Stimulated activated CD8-positive, alpha-beta memory T cell treated with anti-CD3 and anti-CD28 coated beads, Interleukin-4, amount 100 ng/mL, for 4 hours (primary cell): ENCODE measurements at regions not wholly inside any gene's neighbourhood (a gene's known extent, or its start where the extent isn't known, plus 50 kb on each side); places are given as distances from the start of the nearest gene placed in this dataset.

ENCODE experiments used
- DNase-seq, 2 donors: peaks; one replicate each; pipeline ENCODE4 v3.0.0-alpha.2; 2020; ENCODE audit warnings: low read depth in 2 of 2, low spot score in 1 of 2

DNA sequence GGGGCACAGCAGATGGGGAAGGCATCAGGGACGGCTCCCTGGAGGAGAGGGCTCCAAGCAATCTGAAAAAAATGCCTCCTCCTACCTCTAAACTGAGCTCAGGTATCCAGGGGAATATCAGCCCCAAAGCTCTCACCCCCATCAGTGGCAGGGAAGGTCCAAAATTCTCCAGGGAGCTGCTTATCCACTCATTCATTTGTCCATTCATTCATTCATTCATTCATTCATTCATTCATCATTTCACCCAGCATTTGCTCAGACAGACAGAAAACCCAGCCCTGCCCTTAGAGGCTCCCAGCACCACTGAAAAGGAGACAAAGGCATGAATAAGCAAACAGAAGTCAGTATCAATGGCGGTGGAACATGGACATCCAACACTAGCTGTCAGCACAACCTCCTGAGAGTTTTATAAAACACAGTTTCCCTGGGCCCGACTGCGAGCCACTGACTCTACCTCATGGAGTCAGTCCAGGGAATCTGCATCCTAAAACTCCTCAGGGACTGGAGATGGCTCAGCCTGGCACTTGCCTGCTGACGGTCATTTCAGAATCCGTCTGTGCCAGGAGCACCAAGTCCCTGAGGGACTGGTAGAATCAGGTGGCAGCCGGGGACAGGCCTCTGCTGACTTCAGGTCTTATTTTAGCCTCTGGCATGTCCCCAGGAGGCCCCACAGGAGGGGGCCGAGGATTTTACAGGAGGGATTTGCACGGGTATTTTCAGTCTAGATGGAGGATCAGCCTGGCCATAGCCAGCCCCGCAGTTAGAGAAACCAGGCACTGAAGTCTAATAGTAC lies 164.6 kb downstream of the MN1 start:
- DNase-seq = no peak

DNA sequence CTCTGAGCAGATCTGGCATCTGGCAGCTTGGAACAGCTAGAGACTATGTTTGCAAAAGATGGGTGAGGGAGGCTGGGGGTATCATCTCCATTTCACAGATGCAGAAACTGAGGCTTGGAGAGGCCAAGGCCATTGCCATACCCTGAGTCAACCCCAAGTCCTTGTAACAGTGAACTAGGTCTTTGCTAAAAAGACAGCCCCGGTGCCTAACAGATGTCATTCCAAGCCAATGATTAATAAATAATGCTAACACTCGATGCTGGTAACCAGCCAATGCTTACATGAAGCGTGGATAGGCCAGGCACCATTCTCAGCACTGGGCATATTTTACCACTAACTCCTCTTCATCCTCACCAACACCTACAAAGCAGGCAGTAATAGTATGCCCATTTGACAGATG lies 164.0 kb downstream of the MN1 start:
- no peak for DNase-seq

DNA sequence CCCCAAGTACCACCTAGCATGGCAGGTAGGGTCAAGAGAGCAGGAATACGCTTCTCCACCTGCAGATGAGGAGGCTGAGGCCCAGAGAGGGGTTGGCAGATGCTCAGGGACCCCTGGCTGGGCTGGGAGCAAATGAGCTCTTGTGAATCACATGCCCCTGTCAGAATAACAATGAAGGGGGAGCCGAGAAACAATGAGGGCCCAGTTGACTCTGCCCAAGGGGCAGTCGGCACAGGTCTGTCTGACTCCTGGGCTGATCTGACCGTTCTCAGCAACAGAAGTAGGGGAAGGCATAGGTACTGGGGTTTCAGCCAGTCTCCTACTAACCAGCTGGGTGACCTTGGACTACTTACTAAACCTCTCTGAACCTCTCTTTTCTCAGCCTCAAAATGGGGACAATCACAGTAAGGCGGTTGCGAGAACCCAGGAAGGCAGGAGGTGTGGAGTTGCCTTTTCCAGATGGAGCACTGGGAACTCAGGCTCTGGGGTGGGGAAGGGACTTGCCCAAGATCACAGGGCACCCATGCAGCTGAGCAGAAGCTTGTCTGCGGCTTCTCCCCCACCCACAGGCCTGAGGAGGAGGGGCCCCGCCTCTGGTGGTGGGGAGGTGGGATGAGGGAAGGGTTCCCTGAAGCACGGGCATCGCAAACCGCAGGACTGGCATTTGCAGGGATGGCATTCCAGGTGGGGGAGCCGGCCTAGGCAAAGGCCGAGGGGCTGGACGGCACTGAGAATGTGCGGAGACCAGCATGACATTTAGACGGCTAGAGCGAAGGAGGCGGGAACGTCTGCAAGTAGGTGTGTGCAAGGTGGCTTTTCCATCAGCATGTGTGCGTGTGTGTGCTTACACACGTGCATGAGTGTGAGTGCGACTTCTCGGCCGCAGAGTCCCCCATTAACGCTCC lies 163.0 kb downstream of the MN1 start:
- DNase-seq = no peak

DNA sequence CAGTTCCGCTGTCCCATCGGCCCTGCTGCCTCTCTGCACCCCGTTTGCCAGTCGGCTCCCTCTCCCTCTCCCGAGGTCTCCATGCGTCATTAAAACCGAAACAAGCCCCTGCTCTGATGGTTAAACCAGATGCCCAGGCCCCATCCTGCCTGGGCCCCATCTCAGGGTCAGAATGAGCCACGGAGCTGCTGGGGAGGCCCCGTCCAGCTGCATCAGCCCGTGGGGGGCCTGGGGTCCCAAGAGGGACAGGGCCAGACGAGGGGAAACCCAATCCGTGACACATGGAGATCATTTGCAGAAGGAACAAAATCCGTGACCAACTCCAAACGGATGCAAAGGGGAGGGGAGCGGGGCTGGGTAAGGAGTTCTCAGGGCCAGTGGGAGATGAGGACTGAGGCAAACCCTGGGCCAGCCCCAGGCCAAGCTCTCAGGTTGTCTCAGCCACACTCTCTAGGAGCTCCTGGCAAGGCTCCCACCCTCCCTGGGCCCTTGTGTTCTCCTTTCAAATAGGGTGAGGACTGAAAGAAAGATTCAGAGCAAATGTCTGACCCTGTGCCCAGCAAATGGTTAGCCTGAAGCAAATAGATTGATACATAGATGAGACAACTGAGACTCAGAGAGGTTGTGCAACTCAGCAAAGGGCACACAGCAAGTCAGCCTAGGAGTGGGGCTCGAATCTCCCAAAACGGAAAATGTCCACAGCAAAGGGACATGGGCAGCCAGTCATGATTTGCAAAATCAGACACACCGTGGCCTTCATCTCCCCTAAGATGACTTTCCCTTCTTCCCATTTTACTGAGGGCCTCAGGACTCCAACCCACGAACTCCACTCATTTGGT lies 162.1 kb downstream of the MN1 start:
- DNase-seq = no peak

DNA sequence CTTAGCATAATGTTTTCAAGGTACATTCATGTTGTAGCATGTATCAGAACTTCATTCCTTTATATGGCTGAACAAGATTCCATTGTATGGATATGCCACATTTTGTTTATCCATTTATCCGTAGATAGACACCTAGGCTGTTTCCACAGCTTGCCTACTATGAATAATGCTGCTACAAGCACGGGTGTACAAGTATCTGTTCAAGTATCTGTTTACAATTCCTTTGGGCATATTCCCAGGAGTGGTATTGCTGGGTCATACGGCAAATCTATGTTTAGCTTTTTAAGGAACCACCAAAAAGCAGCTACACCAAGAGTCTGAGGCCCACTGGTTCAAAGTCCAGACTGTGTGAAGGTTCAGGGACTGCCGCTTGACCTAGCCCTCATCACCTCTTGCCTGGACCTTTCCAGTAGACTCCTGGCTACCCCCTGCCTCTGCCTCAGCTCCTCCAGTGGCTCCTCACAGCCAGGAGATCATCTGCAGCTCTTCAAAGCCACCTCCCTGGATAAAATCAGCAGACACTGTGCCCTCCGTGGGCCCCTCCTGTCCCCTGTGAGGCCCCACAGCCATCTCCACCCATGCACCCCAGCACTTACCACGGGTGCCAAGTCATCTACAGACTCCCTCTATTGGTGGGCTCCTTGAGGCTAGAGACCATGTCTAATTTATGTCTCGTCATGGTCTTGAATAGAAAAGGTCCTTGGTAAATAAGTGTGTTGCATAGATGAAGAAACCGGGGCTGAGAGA lies 160.3 kb downstream of the MN1 start:
- no peak for DNase-seq

DNA sequence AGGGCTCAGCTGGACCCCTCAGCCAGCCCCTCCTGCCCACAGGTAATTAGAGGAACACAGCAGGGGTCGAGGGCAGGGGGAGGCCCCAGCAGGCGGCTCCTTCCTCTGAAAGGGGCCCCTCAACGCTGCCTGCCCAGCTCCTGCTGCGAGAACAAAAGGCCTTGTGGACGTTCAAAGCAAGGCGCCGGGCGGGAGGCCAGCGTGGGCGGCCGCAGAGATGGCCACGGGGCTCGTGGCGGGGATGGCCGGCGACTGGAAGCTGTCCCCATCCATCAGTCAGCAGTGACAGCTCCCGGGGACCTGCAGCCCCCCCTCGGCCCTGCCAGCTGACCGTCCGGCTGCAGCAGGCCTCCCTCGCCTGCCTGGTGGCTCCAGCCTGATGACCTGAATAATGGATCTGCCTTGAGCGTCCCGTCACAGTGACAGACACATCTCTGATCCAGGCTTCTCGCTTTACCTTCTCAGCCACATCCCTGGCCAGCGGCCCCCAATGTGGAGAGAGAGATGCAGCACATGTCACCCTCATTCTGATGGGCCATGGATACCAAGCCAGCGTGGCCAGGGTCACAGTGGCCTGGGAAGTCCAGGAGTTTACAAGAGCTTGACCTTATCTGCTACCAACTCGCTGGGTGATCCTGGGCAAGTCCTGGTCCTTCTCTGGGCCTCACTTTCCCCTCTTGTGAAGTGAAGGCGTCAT lies 159.3 kb downstream of the MN1 start:
- DNase-seq = no peak

DNA sequence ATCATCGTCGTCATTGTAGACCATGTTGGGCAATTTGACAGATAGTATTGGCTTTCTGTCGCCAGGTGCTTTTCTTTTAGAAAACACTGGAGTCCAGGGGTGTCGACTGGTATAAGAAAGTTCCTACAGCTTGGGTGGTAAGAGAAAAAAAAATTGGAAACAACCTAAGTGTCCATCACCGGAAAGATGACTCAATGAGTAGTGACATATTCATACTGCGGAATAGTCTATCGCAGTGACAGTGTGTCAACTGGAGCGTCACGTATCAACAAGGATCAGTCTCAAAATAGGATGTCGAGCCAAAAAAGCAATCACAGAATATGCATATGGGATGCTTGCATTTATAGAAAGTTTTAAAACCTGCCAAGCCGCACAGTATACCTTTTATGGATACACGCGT lies 157.6 kb downstream of the MN1 start:
- DNase-seq = no peak

DNA sequence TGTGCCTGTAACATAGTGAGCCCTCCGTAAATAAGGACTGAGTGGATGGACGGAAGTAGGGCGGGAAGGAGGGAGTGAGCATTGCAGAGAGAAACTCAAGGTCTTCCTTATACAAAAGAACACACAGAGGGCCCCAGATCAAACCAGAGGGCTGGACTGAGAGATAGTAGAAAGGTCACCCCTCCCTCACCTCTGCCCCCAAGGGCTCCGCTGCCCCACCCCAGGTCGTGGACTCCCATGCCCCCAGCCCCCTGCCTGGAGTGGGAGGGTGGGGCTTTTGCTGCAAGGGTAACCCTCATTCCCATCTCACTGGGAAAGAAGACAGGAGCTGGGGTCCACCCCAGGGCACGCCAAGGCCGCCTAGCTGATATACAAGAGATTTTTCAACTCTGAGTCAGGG lies 157.0 kb downstream of the MN1 start:
- DNase-seq = no peak

DNA sequence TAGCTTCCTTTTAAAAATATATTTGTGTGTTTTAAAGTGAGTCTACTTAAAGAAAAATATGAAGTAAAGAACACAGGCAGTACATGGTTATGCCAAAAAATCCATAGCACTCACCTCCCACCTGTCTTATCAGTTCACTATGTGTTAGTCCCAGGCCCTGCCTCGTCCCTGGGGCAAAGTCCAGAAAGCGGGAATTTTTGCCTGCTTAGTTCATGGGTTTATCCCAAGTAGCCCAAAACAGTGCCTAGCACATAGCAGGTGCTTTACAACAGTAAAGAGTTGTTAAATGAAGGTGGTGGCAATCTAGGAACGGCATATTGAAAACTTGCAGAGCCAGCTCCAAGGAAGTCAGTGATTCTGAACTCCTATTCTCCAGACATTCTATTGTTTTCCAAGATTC lies 154.0 kb downstream of the MN1 start:
- DNase-seq = no peak

DNA sequence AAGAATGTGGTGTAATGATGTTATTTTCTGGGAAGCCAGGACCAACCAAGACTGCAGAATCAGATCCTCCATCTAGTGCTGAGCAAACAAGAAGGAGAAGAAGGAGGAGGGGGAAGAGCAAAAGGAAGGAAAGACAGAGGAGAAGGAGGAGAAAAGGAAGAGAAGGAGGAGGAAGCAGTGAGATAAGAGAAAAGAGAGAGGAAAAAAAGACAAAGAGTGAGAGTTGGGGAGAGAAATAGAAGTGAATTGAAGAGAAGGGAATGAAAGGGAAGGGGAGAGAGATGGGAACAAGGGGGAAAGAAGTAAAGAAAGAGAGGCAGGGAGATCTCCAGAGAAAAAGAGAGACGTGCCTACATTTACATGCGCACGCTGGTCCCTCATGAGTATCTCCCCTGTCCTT lies 153.5 kb downstream of the MN1 start:
- no peak for DNase-seq

DNA sequence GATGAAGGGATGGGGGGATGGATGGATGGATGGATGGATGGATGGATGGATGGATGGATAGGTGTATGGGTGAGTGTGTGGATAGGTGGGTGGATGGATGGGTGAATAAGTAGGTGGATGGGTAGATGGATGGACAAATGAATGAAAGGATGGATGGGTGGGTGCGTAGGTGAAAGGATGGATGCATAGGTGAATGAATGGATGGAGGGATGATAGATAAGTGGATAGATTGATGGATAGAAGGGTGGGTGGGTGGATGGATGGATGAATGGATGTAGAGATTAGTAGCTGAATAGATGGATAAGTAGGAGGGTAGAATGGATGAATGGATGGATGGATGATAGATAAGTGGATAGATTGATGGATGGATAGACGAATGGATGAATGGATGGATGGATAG lies 152.7 kb downstream of the MN1 start:
- no peak for DNase-seq

DNA sequence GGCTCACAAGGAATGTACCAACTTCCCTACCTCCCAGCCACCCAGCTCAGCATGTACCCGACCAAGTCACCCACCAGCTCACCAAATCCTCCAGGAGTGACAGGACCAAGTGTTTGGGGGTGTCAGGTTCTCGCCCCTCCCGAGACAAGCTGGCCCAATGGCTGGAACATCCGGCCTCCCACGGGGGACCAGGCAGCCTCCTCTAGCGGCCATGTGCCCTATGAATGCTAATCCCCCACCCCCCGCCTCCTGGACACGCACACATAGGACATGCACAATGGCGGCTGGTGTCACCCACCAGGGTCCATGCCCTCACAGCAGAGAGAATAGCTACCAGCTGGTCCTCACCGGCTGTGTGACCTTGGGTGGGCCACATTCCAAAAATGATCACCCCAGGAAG lies 151.0 kb downstream of the MN1 start:
- no peak for DNase-seq

DNA sequence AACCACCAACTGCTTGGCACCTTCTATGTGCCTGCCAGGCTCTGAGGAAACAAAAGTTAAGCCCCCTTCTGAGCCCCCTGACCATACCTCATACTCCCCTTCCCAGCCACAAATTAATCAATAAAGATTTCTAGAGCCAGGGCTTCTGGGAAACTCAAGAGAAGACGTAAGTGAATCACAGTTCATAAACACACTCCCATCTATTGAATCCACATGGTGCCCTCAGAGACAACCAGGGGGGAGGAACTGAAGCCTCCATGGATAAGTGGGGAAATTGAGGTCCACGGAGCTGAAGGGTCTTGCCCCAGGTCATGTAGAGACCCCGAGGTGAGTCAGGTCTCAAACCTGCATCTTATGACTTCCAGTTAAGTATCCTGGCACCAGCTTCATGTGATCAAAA lies 150.6 kb downstream of the MN1 start:
- no peak for DNase-seq

DNA sequence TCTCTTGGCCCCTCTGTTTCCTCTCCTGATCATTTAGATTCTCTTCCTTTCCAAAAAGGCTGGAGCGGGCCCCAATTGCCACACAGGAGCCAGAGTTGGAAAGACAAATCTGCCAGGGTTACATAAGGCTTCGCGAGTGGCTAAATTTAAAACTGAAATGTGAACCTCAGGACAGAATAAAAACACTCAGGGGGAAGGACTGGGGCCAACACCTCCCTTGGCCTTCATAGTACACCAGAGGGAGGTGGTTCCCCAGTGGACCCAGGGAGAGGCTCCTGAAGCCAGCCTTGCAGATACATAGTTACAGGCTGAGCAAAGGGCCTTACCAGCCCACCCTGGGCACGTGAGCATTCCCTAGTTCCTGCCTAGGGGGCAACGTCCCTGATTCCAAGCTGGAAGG lies 150.1 kb downstream of the MN1 start:
- DNase-seq = no peak

DNA sequence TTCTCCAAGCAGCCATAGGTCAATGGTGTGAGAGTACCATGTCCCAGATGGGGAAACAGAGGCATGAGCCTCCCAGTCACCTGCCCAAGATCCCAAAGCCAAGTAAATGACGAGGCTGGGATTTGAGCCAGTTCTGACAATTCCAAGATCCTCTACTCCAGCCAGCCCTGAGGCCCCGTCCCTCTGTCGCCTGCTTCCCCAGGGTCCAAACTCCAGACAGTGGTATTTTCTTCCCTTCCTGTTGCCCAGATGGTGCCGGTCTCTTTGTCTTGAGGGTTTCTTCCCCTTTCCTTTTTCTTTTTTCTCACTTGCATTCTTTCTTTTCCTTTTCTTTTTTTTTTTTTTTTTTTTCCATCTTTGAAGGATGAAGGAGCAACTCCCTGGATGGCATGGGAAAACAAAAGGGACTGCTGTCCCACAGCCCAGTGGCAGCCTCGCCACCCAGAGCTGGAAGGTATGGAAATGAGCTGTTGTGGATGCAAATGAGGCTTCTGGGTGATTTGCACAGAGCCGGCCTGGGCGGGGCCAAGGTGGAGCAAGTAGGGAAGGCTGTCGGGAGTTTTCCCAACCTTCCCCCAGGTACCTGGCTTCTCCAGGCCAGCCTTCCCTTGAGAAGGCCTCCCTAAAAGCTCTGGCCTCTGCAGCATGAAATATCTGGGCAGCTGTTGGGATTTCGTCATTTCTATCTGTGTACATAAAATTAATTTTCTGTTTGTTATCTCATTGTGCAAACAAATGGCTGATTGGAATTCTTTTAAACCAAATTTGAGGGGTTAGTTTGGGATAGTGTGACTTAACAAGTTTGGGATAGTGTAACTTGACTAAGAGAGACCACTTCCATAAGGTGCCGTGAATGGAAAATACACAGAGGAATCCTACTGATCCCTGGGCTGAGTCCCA lies 146.8 kb downstream of the MN1 start:
- DNase-seq = no peak

DNA sequence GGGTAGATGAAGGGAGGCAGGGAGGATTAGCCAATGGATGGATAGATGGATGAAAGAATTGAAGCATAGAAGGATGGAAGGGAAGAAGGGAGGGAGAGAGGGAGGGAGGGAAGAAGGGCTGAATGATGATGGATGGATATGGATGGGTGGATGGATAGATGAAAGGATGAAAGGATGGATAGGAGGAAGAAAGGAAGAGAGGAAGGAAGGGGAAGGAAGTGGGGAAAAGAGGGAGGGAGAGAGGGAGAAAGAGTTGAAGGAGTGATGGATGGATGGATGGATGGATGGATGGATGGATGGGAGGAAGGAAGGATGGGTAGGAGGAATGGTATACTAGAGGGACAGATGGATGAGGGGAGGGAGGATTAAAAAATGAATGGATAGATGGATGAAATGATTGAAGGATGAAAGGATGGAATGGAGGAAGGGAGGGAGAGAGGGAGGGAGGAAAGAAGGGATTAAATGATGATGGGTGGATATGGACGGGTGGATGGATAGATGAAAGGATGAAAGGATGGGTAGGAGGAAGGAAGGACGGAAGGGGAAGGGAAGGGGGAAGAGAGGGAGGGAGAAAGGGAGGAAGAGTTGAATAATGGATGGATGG lies 145.9 kb downstream of the MN1 start:
- DNase-seq = no peak

DNA sequence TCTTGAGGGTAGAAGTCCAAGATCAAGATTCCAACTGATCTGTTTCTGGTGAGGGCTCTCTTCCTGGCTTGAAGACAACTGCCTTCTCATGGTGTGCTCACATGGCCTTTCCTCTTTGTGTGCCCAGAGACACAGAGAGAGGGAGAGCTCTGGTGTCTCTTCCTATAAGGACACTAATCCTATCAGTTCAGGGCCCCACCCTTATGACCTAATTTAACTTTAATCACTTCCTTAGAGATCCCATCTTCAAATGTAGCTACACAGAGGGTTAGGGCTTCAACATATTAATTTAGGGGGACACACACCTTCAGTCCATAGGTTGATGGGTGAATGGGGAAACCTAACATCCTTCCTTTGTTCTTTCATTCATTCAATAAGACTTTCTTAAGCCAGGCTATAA lies 144.6 kb downstream of the MN1 start:
- DNase-seq = no peak

DNA sequence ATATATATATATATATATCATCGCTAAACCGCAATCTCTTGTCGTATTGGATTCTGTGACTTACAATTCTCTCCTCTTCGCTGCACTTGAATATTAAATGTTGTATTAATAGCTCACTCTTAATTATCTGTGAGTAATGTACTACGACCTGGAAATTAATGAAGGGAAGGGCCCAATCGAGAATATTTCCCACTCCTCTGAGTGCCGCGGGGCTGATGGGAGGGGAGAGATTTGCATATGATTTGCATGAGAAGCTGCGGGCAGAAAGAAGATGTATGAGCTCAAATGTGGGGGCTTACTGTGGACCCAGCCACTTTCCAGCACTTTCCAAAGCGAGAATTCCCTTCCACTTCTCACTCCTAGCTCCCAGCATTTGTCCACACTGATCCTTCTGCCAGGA lies 141.2 kb downstream of the MN1 start:
- DNase-seq = no peak
